Activated naive CD8-positive, alpha-beta T cell treated with anti-CD3 and anti-CD28 coated beads, Interleukin-2, amount 50 U/mL, for 24 hours (primary cell): ENCODE measurements at regions not wholly inside any gene's neighbourhood (a gene's known extent, or its start where the extent isn't known, plus 50 kb on each side); places are given as distances from the start of the nearest gene placed in this dataset.
"Not testable (repeated sequence)": the region's sequence is repeated elsewhere in the genome, so short reads cannot be mapped to it uniquely, and the experiment has no call there.

Source experiments
- ATAC-seq: fragments of 150-1000 bp; cut with Tn5 transposase; one replicate; pipeline ENCODE4 v1.10.0; 2021
- DNase-seq: peaks from one replicate; pipeline ENCODE4 v3.0.0; 2021
- H3K27ac Mint-ChIP-seq: one replicate; pipeline ENCODE4 v1.8.0; 2021; ENCODE audit warnings: mild to moderate bottlenecking, mixed read lengths
- H3K27me3 Mint-ChIP-seq: one replicate; pipeline ENCODE4 v1.8.0; 2021; ENCODE audit warnings: mixed read lengths
- H3K36me3 Mint-ChIP-seq: one replicate; pipeline ENCODE4 v1.8.0; 2021; ENCODE audit warnings: low read depth, mixed read lengths
- H3K4me1 Mint-ChIP-seq: one replicate; pipeline ENCODE4 v1.8.0; 2021; ENCODE audit warnings: mixed read lengths
- H3K4me3 Mint-ChIP-seq: one replicate; pipeline ENCODE4 v1.8.0; 2021; ENCODE audit warnings: mild to moderate bottlenecking, moderate library complexity, mixed read lengths
- H3K9me3 Mint-ChIP-seq: one replicate; pipeline ENCODE4 v1.8.0; 2021; ENCODE audit warnings: mixed read lengths

GRCh38 chr9:42239445-42240260 lies 56.2 kb downstream of the SPATA31A6 start:
- not testable (repeated sequence) for H3K4me3 Mint-ChIP-seq, H3K36me3 Mint-ChIP-seq, H3K9me3 Mint-ChIP-seq, H3K27me3 Mint-ChIP-seq, H3K27ac Mint-ChIP-seq, H3K4me1 Mint-ChIP-seq, ATAC-seq, DNase-seq

DNA sequence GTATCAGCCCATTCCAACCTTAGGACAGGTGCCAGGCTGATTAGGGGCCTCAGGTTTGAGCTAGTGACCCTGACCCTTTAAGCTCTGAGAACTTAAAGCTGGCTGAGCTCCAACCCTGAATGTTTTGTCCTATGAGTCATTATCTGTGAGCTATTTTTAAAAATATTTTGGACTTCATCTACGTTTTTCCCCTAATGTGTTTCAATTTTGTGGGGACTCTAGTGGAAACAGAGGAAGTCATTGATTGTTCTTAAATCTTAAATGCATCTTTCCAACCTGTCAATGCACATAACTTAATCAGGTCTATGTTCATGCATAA lies 56.8 kb downstream of the SPATA31A6 start:
- H3K27me3 Mint-ChIP-seq, H3K27ac Mint-ChIP-seq, DNase-seq, ATAC-seq, H3K9me3 Mint-ChIP-seq, H3K36me3 Mint-ChIP-seq, H3K4me3 Mint-ChIP-seq, H3K4me1 Mint-ChIP-seq: not testable (repeated sequence)

- H3K9me3 Mint-ChIP-seq, H3K4me1 Mint-ChIP-seq, ATAC-seq, H3K4me3 Mint-ChIP-seq, H3K36me3 Mint-ChIP-seq, H3K27ac Mint-ChIP-seq, H3K27me3 Mint-ChIP-seq, DNase-seq: not testable (repeated sequence)
Measured at GRCh38 chr9:42243211-42243610, 59.8 kb downstream of the SPATA31A6 start.

DNA sequence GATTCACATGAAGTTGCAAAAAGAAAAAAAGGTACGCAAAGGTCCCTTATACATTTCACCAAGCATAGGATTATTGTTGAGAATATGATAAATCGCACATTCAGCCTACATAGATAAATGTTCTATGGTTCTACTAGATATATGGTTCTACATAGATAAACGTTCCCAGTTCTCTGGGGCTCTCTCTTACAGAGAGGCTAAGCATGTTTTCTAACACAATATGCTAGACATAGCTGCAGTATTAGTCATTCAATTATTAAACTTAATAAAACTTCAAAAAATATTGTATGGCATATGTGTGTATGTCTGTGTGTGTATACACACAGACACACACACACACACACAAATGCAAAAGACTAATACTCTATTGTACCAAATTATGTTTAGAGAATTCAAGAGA lies 60.4 kb downstream of the SPATA31A6 start:
- H3K9me3 Mint-ChIP-seq, H3K27me3 Mint-ChIP-seq, DNase-seq, ATAC-seq, H3K4me1 Mint-ChIP-seq, H3K27ac Mint-ChIP-seq, H3K4me3 Mint-ChIP-seq, H3K36me3 Mint-ChIP-seq: not testable (repeated sequence)

- peaks cover 14% of the 10 kb centered on the region for H3K9me3 Mint-ChIP-seq
- not testable (repeated sequence) for H3K27ac Mint-ChIP-seq, DNase-seq, H3K36me3 Mint-ChIP-seq, H3K4me1 Mint-ChIP-seq, H3K4me3 Mint-ChIP-seq, ATAC-seq, H3K27me3 Mint-ChIP-seq
Measured at GRCh38 chr9:42268729-42269128, 85.3 kb downstream of the SPATA31A6 start.

- not testable (repeated sequence) for H3K4me3 Mint-ChIP-seq, H3K27me3 Mint-ChIP-seq, ATAC-seq, H3K36me3 Mint-ChIP-seq, H3K9me3 Mint-ChIP-seq, H3K4me1 Mint-ChIP-seq, H3K27ac Mint-ChIP-seq, DNase-seq
Measured at GRCh38 chr9:42269171-42269570, 85.7 kb downstream of the SPATA31A6 start.

DNA sequence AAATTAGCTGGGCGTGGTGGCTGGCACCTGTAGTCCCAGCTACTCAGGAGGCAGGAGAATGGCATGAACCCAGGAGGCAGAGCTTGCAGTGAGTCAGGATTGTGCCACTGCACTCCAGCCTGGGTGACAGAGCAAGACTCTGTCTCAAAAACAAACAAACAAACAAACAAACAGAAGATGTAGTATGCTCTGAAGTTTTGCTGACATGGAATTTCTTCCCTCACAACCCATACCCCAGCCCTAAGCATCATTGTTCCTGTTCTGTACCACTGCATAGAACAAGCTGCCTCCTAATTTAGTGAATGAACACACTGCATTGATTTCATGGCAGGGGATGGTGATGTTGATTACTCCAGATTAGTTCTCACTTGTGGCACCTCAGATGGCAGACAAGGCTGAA lies 89.7 kb downstream of the SPATA31A6 start:
- not testable (repeated sequence) for H3K4me1 Mint-ChIP-seq, H3K36me3 Mint-ChIP-seq, DNase-seq, H3K27ac Mint-ChIP-seq, H3K4me3 Mint-ChIP-seq, H3K9me3 Mint-ChIP-seq, H3K27me3 Mint-ChIP-seq, ATAC-seq

- no peak for ATAC-seq
- no peak overlapping the region for H3K27ac Mint-ChIP-seq
Measured at GRCh38 chr9:42275141-42275540, 91.7 kb downstream of the SPATA31A6 start.

GRCh38 chr9:42282531-42283178 lies 99.2 kb downstream of the SPATA31A6 start:
- DNase-seq, ATAC-seq, H3K36me3 Mint-ChIP-seq, H3K9me3 Mint-ChIP-seq, H3K4me3 Mint-ChIP-seq, H3K27me3 Mint-ChIP-seq, H3K4me1 Mint-ChIP-seq, H3K27ac Mint-ChIP-seq: not testable (repeated sequence)

More at GRCh38 chr9:42275141-42275540, 91.7 kb downstream of the SPATA31A6 start:
- no peaks in the 10 kb centered on the region for H3K27me3 Mint-ChIP-seq
- no peaks in the 10 kb centered on the region for H3K36me3 Mint-ChIP-seq
- no peak for DNase-seq
- H3K9me3 Mint-ChIP-seq, result peaks cover 3% of the 10 kb centered on the region
- H3K4me1 Mint-ChIP-seq, result no peaks in the 10 kb centered on the region
- H3K4me3 Mint-ChIP-seq, result no peak overlapping the region

DNA sequence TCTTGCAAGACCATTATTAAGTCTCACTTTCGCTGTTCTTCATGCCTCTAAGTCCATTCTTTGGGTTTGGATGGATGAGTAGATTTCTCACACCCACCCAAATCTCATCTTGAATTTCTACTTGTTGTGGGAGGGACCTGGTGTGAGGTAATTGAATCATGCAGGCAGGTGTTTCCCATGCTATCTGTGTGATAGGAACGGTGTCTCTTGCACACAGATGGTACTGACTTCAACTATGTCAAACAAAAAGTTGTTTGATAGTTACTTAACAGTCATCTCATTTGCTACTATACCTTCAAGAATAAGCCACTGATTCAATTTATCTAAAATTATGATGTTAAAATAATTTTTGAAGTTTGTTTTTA lies 99.7 kb downstream of the SPATA31A6 start:
- H3K9me3 Mint-ChIP-seq, H3K27me3 Mint-ChIP-seq, DNase-seq, H3K36me3 Mint-ChIP-seq, ATAC-seq, H3K4me1 Mint-ChIP-seq, H3K4me3 Mint-ChIP-seq, H3K27ac Mint-ChIP-seq: not testable (repeated sequence)

- ATAC-seq, H3K27ac Mint-ChIP-seq, H3K9me3 Mint-ChIP-seq, H3K27me3 Mint-ChIP-seq, H3K4me3 Mint-ChIP-seq, H3K36me3 Mint-ChIP-seq, H3K4me1 Mint-ChIP-seq, DNase-seq: not testable (repeated sequence)
Measured at GRCh38 chr9:42286145-42286845, 102.8 kb downstream of the SPATA31A6 start.

GRCh38 chr9:42288002-42288864 lies 104.8 kb downstream of the SPATA31A6 start:
- H3K9me3 Mint-ChIP-seq, H3K4me1 Mint-ChIP-seq, H3K27ac Mint-ChIP-seq, DNase-seq, H3K4me3 Mint-ChIP-seq, H3K27me3 Mint-ChIP-seq, H3K36me3 Mint-ChIP-seq, ATAC-seq: not testable (repeated sequence)

- not testable (repeated sequence) for H3K4me3 Mint-ChIP-seq, DNase-seq, H3K27me3 Mint-ChIP-seq, H3K4me1 Mint-ChIP-seq, H3K9me3 Mint-ChIP-seq, ATAC-seq, H3K36me3 Mint-ChIP-seq, H3K27ac Mint-ChIP-seq
Measured at GRCh38 chr9:42288865-42289229, 105.4 kb downstream of the SPATA31A6 start.

DNA sequence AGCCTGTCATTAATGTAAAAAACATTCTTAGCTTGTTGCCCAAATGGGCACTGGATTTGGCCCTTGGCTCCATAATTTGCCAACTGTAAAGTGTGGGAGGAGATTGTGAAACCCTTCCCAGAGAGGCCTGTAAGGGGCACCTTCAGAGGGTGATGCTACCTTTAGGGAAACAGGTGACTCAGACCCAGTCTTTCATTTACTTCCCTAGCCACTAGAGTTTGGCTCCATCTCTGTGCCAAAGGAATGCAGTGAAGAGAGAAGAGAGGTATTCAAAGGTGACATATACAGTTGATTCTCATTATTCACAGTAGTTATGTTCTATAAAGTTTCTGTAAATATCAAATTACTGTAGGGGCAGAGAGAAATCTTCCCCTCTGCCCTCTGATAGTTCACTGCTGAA lies 116.7 kb downstream of the SPATA31A6 start:
- not testable (repeated sequence) for H3K27ac Mint-ChIP-seq, ATAC-seq, H3K36me3 Mint-ChIP-seq, H3K4me1 Mint-ChIP-seq, H3K9me3 Mint-ChIP-seq, H3K4me3 Mint-ChIP-seq, H3K27me3 Mint-ChIP-seq, DNase-seq
